HG03432 (cell line): ENCODE measurements at regions not wholly inside any gene's neighbourhood (a gene's known extent, or its start where the extent isn't known, plus 50 kb on each side); places are given as distances from the start of the nearest gene placed in this dataset.

Experiments
- ATAC-seq: cut with Tn5 transposase; IDR thresholded peaks from one replicate; pipeline ENCODE4 v1.9.1; 2021; ENCODE audit warnings: mild to moderate bottlenecking, moderate library complexity; ENCODE audit not compliant: unreplicated experiment

GRCh38 chr13:97559981-97560380 lies 126.0 kb downstream of the RAP2A start:
- ATAC-seq, result no peak

GRCh38 chr13:97561182-97561581 lies 127.2 kb downstream of the RAP2A start:
- peak; percentile 50 for ATAC-seq

- ATAC-seq, result no peak
Measured at GRCh38 chr13:97562962-97563361, 129.0 kb downstream of the RAP2A start.

DNA sequence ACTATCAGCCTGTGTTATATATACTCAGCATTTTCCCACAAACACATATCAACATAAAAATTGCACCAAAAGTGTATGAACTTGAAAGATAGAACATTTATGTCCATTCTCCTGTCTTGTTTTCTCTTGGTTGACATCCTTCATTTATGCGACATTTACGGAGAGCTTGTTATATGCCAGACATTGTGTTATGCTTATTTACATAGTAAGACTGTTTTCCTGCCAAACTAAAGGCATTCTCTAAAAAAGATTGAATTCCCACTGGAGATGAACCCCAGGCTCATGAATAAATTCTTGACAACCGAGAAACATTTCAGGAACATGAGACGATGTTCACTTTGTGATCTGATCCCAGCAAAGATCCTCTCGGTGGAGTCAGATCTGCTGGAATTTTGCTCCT lies 131.0 kb downstream of the RAP2A start:
- ATAC-seq, result no peak

DNA sequence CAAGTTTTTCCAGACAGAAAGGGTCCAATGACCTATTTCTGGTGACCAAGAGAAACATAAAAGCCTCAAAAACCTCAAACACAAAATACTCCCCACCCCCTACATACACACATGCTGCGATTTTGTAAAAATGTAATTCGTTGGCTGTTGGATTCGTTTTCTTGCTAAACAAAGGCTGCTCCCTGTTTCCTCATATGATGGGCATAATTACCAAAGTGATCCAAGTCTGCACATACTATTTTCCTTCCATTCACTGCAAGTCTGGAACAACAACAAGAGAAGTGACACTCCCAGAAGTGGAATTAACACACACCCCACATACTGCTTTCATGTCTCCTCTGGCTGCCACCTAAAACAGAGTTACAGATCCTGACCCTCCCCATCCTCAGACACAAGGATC lies 131.9 kb downstream of the RAP2A start:
- no peak for ATAC-seq

- ATAC-seq, result no peak
Measured at GRCh38 chr13:97566907-97567306, 132.9 kb downstream of the RAP2A start.

DNA sequence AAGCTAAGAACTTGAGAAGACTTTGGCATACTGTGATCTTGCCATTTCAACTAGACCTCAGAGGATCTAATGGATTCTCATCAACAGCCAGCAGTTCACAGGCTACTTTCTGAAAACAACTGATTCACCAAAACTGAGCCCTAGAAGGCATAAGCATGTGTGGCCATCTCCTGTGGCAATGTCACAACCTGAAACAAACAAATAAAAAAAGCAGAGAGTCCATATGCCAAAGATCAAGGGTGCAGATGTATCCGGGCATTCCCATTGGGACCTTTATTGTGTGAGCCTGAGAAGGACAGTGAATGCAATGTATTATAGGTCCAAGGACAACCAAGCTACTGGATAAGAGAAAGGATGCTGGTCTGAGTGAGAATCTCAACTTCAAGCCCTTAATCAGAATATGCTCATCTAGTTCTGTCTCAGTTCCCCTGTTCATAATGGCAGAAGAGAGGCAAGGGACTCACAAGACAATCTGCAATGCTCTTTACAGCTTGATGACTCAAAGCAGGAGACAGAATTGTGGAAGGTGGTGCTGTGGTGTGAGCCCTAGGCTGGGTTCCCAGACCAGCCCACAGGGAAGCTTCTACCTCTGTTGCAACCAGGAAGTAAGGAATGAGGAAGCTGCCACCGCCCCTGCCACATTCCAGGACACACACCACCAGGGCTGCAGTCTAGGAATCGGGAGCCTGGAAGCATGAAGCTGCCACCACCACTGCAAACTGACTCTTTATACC lies 133.7 kb downstream of the RAP2A start:
- ATAC-seq, result peak; percentile 99

DNA sequence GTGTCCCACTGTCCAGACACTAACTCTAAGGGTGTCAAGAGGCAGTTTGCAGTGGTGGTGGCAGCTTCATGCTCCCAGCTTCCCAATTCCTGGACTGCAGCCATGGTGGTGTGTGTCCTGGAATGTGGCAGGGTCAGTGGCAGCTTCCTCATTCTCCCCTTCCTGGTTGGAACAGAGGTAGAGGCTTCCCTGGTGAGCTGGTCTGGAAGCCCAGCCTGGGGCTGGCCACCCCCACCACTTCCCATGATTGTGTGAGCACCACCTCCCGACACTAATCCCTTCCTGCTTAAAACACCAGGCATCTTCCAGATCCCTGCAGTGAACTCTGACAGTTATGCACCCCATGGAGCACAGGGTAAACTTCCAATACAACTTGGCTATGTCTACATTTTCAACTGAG lies 134.9 kb downstream of the RAP2A start:
- no peak for ATAC-seq

- no peak for ATAC-seq
Measured at GRCh38 chr13:97569841-97570240, 135.9 kb downstream of the RAP2A start.

GRCh38 chr13:97570442-97570841 lies 136.5 kb downstream of the RAP2A start:
- no peak for ATAC-seq

DNA sequence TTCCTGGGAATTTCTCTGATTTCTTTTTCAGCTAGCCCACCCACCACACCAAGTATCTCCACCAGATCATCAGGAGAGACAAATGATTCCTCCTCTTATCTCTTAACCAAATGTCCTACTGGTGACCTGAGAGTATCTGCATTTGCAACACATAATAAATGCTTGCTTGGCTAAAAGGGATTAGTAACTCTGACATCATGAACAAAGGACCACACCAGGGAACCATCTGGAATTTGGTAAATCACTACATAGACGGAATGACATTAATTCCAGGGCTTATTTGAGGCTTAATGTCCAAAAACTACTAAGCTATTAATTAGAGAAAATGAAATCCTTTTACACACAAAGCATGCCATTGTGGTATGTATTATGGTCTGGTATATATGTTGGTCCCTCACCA lies 139.0 kb downstream of the RAP2A start:
- no peak for ATAC-seq

- ATAC-seq, result peak; percentile 80
Measured at GRCh38 chr13:97574926-97575325, 141.0 kb downstream of the RAP2A start.

- no peak for ATAC-seq
Measured at GRCh38 chr13:97577026-97577425, 143.1 kb downstream of the RAP2A start.

DNA sequence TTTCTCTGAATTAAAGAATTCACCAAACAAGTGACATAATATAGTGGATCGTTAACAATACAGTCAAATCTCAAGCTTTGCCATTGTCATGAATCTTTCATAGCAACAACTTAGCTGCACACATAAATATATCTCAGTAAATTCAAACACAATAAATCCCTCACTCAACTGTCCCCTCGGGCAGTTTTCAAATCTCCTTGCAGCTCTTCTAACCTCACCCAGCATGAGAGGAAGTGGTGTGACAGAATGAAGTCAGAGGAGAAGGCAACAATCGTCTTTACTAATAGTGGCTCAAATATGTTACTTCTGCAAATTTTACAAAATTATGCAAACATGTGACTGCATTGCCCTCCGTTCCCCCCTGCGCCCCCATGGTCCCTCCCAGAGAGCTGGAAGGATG lies 148.2 kb downstream of the RAP2A start:
- ATAC-seq, result peak; percentile 49

- no peak for ATAC-seq
Measured at GRCh38 chr13:97583907-97584497, 150.0 kb downstream of the RAP2A start.

DNA sequence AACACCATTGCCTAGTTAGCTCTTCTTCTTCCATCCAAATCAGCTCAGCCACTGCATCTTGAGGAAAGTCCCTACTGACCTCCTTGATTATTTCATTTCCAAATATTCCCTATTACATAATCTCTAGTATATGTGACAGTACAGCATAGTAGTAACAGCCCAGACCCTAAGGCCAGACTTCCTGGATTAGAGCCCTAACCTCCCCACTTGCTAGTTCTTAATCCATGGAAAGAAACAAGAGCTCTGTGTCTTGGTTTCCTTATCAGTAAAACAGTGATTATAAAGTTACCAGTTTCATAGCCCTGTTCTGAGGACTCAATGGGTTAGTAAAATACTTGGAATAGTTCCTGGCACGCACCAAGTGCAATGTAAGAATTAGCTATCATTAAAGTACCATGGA lies 153.0 kb downstream of the RAP2A start:
- no peak for ATAC-seq

DNA sequence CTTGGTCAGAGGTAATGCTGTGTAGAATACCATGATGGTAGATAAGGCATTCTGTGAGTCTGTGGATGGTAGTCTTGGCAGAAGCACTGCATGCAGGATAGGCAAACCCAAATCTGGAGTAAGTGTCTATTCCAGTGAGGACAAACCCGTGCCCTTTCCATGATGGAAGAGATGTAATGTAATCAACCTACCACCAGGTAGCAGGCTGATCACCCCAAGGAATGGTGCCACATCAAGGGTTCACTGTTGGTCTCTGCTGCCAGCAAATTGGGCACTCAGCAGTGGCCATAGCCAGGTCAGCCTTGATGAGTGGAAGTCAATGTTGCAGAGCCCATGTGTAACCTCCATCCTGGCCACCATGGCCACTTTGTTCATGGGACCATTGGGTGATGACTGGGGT lies 155.0 kb downstream of the RAP2A start:
- ATAC-seq, result no peak

GRCh38 chr13:97600458-97601075 lies 166.6 kb downstream of the RAP2A start:
- ATAC-seq, result no peak

- no peak for ATAC-seq
Measured at GRCh38 chr13:97615266-97615665, 181.3 kb downstream of the RAP2A start.

GRCh38 chr13:97616385-97616784 lies 182.4 kb downstream of the RAP2A start:
- ATAC-seq, result no peak

- no peak for ATAC-seq
Measured at GRCh38 chr13:97621025-97621424, 187.1 kb downstream of the RAP2A start.

- no peak for ATAC-seq
Measured at GRCh38 chr13:97621631-97622030, 187.7 kb downstream of the RAP2A start.
